GM12891 (cell line): ENCODE measurements at regions not wholly inside any gene's neighbourhood (a gene's known extent, or its start where the extent isn't known, plus 50 kb on each side); places are given as distances from the start of the nearest gene placed in this dataset.
"Not testable (repeated sequence)": the region's sequence is repeated elsewhere in the genome, so short reads cannot be mapped to it uniquely, and the experiment has no call there.

Source experiments
- DNase-seq: peaks from one replicate; pipeline ENCODE4 v3.0.0; 2011; ENCODE audit warnings: low spot score; ENCODE audit not compliant: insufficient read length
- FAIRE-seq: peaks from 2 replicates; lab custom pipeline; 2011; peaks lifted over from hg19 to GRCh38; lab: Jason Lieb, UNC
- PAX5 ChIP-seq: IDR thresholded peaks from 2 replicates; pipeline ENCODE4 v1.6.1; 2011; ENCODE audit warnings: low read length, moderate library complexity, mild to moderate bottlenecking; ENCODE audit not compliant: insufficient read depth, severe bottlenecking
- POLR2A ChIP-seq: IDR thresholded peaks from 2 replicates; pipeline ENCODE4 v1.6.1; 2011; ENCODE audit warnings: low read depth, low read length, control low read depth
- POLR2AphosphoS5 ChIP-seq: IDR thresholded peaks from 2 replicates; pipeline ENCODE4 v1.6.1; 2011; ENCODE audit warnings: low read depth, low read length, control low read depth
- POU2F2 ChIP-seq: IDR thresholded peaks from 2 replicates; pipeline ENCODE4 v1.6.1; 2011; ENCODE audit warnings: low read depth, mild to moderate bottlenecking, control low read depth, low read length, moderate library complexity
- SPI1 ChIP-seq: IDR thresholded peaks from 2 replicates; pipeline ENCODE4 v1.6.1; 2011; ENCODE audit warnings: low read depth, low read length, control low read depth
- TAF1 ChIP-seq: IDR thresholded peaks from 2 replicates; pipeline ENCODE4 v1.6.1; 2011; ENCODE audit warnings: low read depth, low read length, control low read depth

DNA sequence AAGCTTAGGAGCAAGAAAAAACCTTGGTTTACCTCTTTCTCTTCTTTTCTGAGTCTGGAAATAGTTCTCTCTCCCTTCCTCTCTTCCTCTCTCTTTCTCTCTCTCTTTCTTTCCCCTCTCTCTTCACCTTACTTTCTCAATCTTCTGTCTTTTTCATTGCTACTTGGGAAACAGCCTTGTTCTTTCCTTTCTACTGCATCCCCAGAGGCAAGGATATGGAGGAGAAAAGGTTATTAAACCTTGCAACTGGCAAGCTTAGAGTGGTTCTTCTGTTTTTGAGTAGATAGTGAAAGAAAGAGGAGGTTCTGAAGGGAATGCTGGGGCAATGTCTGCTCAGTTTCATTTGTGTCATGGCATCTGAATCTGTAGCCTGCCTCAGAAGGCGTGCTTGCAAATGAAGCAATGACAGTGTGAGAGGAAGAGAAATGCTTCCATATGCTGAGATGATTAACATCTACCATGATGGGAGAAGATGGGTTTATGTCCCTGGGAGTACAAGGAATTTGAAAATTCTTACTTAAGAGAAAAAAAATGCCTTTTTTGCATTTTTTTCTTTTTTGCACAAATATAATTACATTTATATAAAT, 190.6 kb downstream of the CEP135 start:
- DNase-seq (no peak), FAIRE-seq (no peak)
- TF ChIP-seq TAF1 = no peak
- no peak for TF ChIP-seq POLR2AphosphoS5
- TF ChIP-seq SPI1 = no peak
- TF ChIP-seq POLR2A = no peak
- TF ChIP-seq PAX5 = no peak
- TF ChIP-seq POU2F2 = no peak

GRCh38 chr4:56134834-56135233, 186.1 kb downstream of the CEP135 start:
- DNase-seq, FAIRE-seq: not testable (repeated sequence)

DNA sequence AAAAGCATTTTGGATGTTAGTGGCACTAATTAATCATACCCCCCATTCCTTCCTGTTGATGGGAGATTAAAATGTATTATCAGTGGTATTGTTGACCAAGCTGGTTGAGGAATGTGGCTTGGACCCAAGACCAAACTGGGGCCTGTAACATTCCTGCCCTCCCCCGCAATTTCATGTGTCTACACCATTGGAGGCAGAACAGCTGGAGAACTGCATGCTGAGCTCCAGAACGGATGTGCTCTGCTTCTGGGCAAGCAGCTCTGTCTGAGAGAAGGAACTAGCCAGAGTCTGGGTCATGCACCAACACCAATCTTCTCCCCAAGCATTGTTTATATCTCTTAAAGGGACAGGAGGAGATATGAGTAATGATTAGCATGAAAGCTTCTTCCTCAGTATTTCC, 185.5 kb downstream of the CEP135 start:
- DNase-seq (no peak), FAIRE-seq (no peak)
- TF ChIP-seq SPI1 (no peak), POLR2A (no peak), POLR2AphosphoS5 (no peak), TAF1 (no peak), PAX5 (no peak), POU2F2 (no peak)

DNA sequence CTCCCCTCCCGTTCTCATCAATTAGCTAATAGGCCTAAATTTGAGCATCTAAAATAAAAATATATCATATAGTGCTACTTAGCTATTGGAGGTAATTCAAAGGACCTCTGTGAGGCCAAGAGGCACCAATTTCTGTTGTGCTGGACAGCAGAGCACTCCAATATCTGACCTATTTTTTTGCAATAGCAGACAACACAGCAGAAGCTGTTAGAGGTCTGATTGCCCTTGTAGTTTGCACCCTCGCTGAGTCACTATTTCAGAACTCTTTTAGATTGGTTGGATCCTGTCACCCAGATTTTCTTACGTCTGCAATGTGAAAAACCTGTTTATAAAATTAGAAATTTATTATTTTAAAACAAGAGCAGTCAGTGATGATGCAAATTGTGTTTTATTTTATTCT, 184.1 kb downstream of the CEP135 start:
- DNase-seq (no peak), FAIRE-seq (no peak)
- TF ChIP-seq POLR2AphosphoS5 (no peak), POLR2A (no peak), PAX5 (no peak), POU2F2 (no peak), SPI1 (no peak), TAF1 (no peak)

DNA sequence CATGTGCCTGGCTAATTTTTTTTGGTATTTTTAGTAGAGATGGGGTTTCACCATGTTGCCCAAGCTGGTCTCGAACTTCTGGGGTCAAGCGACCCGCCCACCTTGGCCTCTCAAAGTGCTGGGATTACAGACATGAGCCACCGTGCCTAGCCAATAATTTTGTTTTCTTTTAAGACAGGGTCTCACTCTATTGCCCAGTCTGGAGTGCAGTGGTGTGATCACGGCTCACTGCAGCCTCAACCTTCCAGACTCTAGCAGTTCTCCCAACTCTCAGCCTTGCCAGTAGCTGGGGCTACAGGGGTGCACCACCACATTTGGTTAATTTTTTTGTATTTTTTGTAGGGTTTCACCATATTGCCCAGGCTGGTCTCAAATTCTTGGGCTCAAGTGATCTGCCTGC, 183.4 kb downstream of the CEP135 start:
- DNase-seq, FAIRE-seq: not testable (repeated sequence)

DNA sequence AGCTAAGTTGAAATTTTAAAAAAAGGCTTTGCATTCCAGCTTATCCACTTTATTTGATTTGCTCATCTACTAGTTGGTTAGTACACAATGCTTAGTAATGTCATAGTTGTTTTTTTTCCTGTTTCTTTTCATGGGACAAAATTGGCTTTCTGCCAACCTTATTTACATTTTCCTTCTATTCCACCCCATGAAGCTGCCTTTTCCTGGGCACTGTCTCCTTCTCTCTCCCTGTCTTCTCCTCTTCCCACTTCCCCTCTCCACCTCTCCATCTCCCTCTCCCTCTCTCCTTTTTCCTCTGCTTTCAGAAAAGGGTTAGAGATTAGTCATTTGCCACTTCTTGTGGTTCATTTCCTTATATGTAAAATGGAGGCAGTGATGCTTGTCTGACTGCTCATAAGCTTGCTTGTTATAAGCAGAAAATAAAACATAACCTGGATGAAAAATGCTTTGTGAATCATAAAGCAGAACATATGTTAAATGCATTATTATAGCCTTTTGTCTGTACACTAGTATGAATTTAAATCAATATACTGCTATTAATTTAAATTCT, 181.9 kb downstream of the CEP135 start:
- TF ChIP-seq POLR2A (no peak), SPI1 (no peak)
- FAIRE-seq (no peak), DNase-seq (no peak)

DNA sequence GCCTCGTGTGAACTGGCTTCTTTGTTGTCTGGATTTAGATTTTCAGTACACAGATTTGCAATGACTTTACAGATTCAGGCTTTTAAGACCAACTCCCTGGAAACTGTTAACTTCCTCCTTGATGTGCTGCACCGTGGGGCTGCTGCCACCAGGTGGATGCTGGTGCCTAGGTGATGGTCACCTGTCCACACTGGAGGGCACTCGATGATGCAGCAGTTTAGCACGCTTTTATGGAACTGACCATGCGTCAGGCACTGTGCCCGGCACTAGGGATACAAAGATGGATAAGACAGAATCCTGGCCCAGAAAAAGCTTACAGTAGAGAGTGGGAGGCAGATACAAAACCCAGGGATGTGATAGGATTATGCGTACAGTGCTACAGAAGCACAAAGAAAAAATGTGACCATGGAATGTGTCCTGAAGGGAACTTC, 180.7 kb downstream of the CEP135 start:
- no peak for TF ChIP-seq POLR2AphosphoS5
- no peak for TF ChIP-seq SPI1
- TF ChIP-seq POU2F2 = no peak
- TF ChIP-seq TAF1 = no peak
- no peak for TF ChIP-seq PAX5
- no peak for TF ChIP-seq POLR2A
- FAIRE-seq (peak; percentile 74), DNase-seq (no peak)

- TF ChIP-seq POLR2A (no peak), POU2F2 (no peak), POLR2AphosphoS5 (no peak), SPI1 (no peak), TAF1 (no peak), PAX5 (no peak)
- DNase-seq = no peak
- no peak for FAIRE-seq
These were observed 179.5 kb downstream of the CEP135 start for GRCh38 chr4:56128213-56128612.

- TF ChIP-seq PAX5 = no peak
- no peak for FAIRE-seq
- no peak for DNase-seq
These were observed 179.0 kb downstream of the CEP135 start for GRCh38 chr4:56127716-56128115.

GRCh38 chr4:56123547-56123946, 174.8 kb downstream of the CEP135 start:
- DNase-seq = no peak
- no peak for FAIRE-seq
- TF ChIP-seq POLR2A (no peak), POLR2AphosphoS5 (no peak), TAF1 (no peak), PAX5 (no peak), POU2F2 (no peak), SPI1 (no peak)

- FAIRE-seq = no peak
- no peak for TF ChIP-seq TAF1
- TF ChIP-seq SPI1 = no peak
- TF ChIP-seq POU2F2 = no peak
- TF ChIP-seq POLR2A = no peak
- no peak for TF ChIP-seq POLR2AphosphoS5
- TF ChIP-seq PAX5 = no peak
- no peak for DNase-seq
These were observed 174.3 kb downstream of the CEP135 start for GRCh38 chr4:56123051-56123450.

DNA sequence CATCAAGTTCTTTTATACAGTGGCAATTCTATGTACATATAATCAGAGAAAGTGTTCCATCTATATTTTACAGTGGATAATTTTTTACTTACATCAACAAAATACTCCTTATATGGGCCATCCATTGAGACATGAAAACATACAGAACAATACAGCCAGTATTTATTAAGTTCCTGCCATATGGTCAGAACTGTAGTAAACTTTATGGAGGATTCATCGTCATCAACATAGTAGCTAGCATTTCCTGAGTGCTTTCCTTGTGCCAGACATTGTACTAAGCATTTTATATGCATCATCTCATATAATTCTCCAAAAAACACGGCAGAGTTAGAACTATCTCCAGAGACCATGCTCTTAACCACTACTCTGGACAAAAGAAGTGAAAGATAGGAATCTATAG, 170.1 kb downstream of the CEP135 start:
- TF ChIP-seq TAF1 (no peak), POU2F2 (no peak), SPI1 (no peak), PAX5 (no peak), POLR2A (no peak), POLR2AphosphoS5 (no peak)
- DNase-seq (no peak), FAIRE-seq (no peak)
